IPS DF 6.9 (cell line): ENCODE measurements at regions not wholly inside any gene's neighbourhood (a gene's known extent, or its start where the extent isn't known, plus 50 kb on each side); places are given as distances from the start of the nearest gene placed in this dataset.

Experiments
- DNase-seq: peaks from one replicate; pipeline ENCODE4 v3.0.0-alpha.2; 2013; ENCODE audit warnings: low read depth, low spot score
- H3K27ac ChIP-seq: one replicate; pipeline ENCODE4 v1.5.1; 2013; ENCODE audit warnings: low read length, control low read depth
- H3K27me3 ChIP-seq: 2 replicates; pipeline ENCODE4 v1.6.1; 2013; ENCODE audit warnings: mild to moderate bottlenecking, low read length; ENCODE audit not compliant: control insufficient read depth, insufficient read depth
- H3K36me3 ChIP-seq: 2 replicates; pipeline ENCODE4 v1.6.1; 2013; ENCODE audit warnings: low read length; ENCODE audit not compliant: control insufficient read depth, insufficient read depth
- H3K4me1 ChIP-seq: 2 replicates; pipeline ENCODE4 v1.6.1; 2013; ENCODE audit warnings: low read length; ENCODE audit not compliant: control insufficient read depth, insufficient read depth
- H3K4me3 ChIP-seq: 2 replicates; pipeline ENCODE4 v1.5.1; 2013; ENCODE audit warnings: mild to moderate bottlenecking, low read length
- H3K9me3 ChIP-seq: 2 replicates; pipeline ENCODE4 v1.6.1; 2013; ENCODE audit warnings: low read length, inconsistent platforms; ENCODE audit not compliant: control insufficient read depth, insufficient read depth
- WGBS: extraction: QIAGEN DNeasy Blood & Tissue Kit; methylation state at CpG from one replicate; pipeline ENCODE4 v1.1.7; 2013; ENCODE audit warnings: mixed read lengths, missing lambda C conversion rate; ENCODE audit not compliant: insufficient read length, insufficient coverage; 5-methylcytosine and 5-hydroxymethylcytosine counted together

DNA sequence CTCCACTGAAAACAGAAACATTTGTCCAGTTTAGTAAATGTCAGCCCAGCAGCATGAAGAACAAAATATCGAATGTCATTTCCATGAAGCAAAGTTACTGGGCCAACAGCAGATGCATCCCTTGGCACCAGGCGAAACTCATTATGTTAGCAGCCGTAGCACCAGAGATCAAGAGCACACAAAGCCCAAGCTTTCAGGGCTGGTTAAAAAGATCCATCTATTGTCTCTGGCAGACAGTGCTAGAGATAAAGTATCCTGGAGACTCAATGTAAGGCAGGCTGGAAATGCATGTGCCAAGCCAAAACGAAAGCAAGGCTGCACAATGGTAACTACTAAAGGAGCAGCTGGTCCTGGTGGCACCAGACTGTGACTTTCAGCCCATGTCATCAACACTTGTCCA lies 120.3 kb upstream of the PLEKHG7 start:
- no peak for DNase-seq
- no peaks in the 10 kb centered on the region; the same call in 1 of the 2 replicates for H3K9me3 ChIP-seq
- H3K27ac ChIP-seq: no peak overlapping the region
- no peaks in the 10 kb centered on the region for H3K27me3 ChIP-seq
- H3K36me3 ChIP-seq: no peaks in the 10 kb centered on the region
- H3K4me3 ChIP-seq: no peak overlapping the region
- H3K4me1 ChIP-seq: no peaks in the 10 kb centered on the region
- no CpG with 5 or more reads among the region's 4 CpGs for WGBS

DNA sequence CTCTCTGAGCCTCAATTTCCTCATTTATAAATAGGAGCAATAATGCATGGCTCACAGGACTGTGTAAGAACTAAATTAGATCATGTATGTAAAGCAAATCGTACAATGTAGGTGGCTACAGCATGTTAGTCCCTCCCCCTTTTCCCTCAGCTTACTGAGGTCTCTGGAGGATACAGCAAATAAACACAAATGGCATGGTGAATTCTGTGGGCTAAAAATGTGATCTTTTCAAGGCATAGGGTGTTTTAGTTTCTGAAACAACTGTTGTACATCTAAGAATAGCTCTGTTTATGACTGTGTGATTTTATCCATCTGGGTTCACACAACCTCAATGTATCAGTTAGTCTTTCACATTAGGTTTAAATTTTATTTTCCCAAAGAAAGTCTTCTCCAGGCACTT lies 121.2 kb upstream of the PLEKHG7 start:
- no peak for DNase-seq
- Histone ChIP-seq H3K27ac (no peak overlapping the region), H3K4me1 (no peaks in the 10 kb centered on the region), H3K36me3 (no peaks in the 10 kb centered on the region), H3K4me3 (no peak overlapping the region), H3K9me3 (no peaks in the 10 kb centered on the region; the same call in 1 of the 2 replicates), H3K27me3 (no peaks in the 10 kb centered on the region)
- no CpG with 5 or more reads among the region's 1 CpG for WGBS

GRCh38 chr12:92574911-92575570 lies 127.7 kb upstream of the PLEKHG7 start:
- H3K27ac ChIP-seq: no peak overlapping the region
- no peak for DNase-seq
- H3K36me3 ChIP-seq: no peaks in the 10 kb centered on the region
- H3K4me1 ChIP-seq: no peaks in the 10 kb centered on the region
- H3K9me3 ChIP-seq: no peaks in the 10 kb centered on the region
- H3K27me3 ChIP-seq: no peaks in the 10 kb centered on the region
- no peak overlapping the region for H3K4me3 ChIP-seq
- WGBS: no CpG with 5 or more reads among the region's 6 CpGs

GRCh38 chr12:92574051-92574783 lies 128.6 kb upstream of the PLEKHG7 start:
- Histone ChIP-seq H3K27me3 (no peaks in the 10 kb centered on the region), H3K4me1 (no peaks in the 10 kb centered on the region), H3K9me3 (no peaks in the 10 kb centered on the region), H3K27ac (no peak overlapping the region), H3K4me3 (no peak overlapping the region), H3K36me3 (no peaks in the 10 kb centered on the region)
- no CpG with 5 or more reads among the region's 8 CpGs for WGBS
- no peak for DNase-seq

GRCh38 chr12:92573104-92573503 lies 129.7 kb upstream of the PLEKHG7 start:
- no peaks in the 10 kb centered on the region for H3K36me3 ChIP-seq
- no peak overlapping the region for H3K4me3 ChIP-seq
- H3K9me3 ChIP-seq: no peaks in the 10 kb centered on the region
- H3K4me1 ChIP-seq: no peaks in the 10 kb centered on the region
- no peaks in the 10 kb centered on the region for H3K27me3 ChIP-seq
- no CpG with 5 or more reads among the region's 4 CpGs for WGBS
- H3K27ac ChIP-seq: no peak overlapping the region
- no peak for DNase-seq

DNA sequence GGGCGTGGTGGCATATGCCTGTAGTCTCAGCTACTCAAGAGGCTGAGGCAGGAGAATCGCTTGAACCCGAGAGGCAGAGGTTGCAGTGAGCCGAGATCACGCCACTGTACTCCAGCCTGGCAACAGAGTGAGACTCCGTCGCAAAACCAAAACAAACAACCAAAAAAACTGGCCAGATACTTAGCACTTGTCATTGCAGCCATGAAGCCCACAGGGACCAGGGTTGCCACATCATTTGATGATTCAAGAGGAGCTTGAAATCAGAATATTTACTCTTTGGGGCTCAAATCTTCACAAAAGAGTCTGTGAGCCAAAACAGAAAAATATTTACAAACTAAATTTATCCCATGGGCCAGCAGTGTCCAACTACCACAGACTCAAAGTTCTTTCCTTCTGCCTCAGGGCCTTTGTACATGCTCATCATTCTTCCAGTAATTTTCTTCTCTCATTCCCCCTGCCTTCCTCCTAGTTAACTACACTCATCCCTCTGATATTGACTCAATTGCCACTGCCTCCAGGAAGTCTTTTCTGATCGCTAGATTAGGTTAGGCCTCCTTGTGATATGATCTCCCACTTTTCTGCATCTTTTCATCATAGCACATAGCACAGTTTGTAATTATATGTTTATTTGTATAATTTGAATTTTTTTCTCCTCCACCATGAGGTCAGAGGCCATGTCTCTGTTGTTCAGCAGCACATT lies 130.8 kb upstream of the PLEKHG7 start:
- Histone ChIP-seq H3K4me1 (no peaks in the 10 kb centered on the region), H3K4me3 (no peak overlapping the region), H3K27me3 (no peaks in the 10 kb centered on the region), H3K27ac (no peak overlapping the region), H3K36me3 (no peaks in the 10 kb centered on the region), H3K9me3 (no peaks in the 10 kb centered on the region)
- DNase-seq: no peak
- no CpG with 5 or more reads among the region's 8 CpGs for WGBS

DNA sequence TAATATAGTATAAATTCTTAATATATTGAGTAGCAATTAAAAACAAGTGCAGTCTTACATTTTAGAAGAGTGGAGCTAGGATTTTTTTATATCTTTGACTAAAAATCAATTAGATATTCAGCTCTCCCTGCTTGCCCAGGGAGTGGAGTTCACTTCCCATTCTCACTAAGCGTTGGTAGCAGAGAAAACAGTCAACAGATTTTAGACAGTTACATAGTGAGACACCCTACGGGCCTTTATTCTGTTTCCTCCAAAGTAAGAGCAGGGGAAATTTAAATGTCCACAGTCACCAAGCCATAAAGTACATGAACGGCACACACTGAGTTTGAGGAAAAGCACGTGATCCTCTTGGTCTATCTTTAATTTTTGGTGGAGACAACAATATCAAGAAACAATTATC lies 131.6 kb upstream of the PLEKHG7 start:
- no peak for DNase-seq
- WGBS: no CpG with 5 or more reads among the region's 4 CpGs
- Histone ChIP-seq H3K9me3 (no peaks in the 10 kb centered on the region), H3K4me3 (no peak overlapping the region), H3K36me3 (no peaks in the 10 kb centered on the region), H3K4me1 (no peaks in the 10 kb centered on the region), H3K27ac (no peak overlapping the region), H3K27me3 (no peaks in the 10 kb centered on the region)

DNA sequence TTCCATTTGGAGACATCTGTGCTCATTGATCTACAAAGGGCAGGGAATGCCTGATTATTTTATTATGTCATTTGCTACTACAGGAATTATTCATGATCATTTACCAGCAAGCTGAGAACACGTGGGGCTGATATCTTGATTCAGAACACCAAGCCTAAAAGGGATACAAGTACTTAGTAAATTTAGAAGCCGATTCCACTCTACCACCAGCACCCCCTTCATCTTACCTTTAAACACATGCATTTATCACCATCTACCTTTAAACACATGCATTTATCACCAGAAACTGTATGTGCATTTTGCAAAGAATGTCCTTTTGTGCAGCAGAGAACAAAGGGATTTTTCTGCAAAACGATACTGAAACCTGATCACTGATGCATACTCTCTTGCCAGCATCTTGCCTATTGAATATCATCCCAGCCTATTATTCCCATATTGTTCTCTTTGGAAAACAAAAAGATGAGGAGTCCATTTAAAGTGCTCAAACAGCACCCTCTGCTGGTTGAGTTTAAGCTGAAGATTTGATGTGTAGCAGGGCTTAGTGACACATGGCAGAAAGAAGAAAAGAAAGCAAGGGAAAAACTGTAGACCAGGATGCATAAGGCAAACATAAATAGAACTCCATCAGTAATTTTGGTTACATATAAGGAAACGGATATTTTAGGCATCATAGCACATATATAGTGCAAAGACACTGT lies 132.6 kb upstream of the PLEKHG7 start:
- DNase-seq: peak; percentile 54
- Histone ChIP-seq H3K4me3 (no peak overlapping the region), H3K36me3 (no peaks in the 10 kb centered on the region), H3K27me3 (no peaks in the 10 kb centered on the region), H3K9me3 (no peaks in the 10 kb centered on the region), H3K4me1 (no peaks in the 10 kb centered on the region), H3K27ac (no peak overlapping the region)
- WGBS: no CpG with 5 or more reads among the region's 4 CpGs

DNA sequence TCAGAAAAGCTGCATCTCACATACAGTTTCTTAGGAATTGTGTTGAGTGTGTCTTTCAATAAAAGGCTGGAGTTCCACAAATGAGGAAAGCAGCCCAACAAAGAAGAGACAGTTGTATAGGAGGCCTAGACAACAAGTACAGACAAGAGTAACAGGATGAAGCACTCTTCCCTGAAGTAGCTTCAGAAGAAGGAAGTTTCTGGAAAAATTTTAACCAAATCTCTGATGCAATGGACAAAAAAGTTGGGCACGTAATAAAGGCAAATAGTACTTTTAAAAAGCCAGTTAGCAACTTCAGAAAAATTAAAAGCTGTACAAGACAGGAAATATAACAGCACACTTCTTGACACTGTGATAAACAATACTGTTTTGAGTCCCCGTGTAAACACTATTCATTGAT lies 134.1 kb upstream of the PLEKHG7 start:
- Histone ChIP-seq H3K36me3 (no peaks in the 10 kb centered on the region), H3K9me3 (no peaks in the 10 kb centered on the region), H3K27me3 (no peaks in the 10 kb centered on the region), H3K4me1 (no peaks in the 10 kb centered on the region), H3K27ac (no peak overlapping the region), H3K4me3 (no peak overlapping the region)
- DNase-seq: no peak
- WGBS: no CpG with 5 or more reads among the region's 2 CpGs

DNA sequence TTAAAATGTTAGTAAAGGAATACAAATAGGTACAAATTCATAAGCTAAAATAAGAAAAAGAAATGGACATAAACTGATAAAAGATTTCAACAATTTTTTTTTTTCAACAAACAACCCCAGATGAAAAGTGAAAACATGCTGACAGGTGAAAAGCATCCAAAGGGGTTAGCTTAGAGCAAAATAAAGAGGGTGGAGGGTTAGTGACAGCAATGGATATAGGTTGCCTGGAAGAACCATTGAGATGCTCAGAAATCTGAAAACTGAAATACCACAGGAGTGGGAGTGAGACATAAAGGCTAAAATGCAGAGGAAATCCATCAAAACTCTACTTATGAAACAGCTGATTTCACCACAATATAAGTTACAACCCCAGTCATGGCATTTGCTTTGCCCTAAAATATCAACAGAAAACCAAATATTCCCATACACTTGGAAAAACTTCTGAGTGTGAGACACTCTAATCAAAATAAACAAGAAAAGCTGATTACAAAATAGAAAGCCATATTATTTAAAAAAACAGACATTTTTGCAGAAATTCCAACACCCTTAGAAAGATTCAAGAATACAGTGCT lies 136.3 kb upstream of the PLEKHG7 start:
- no peaks in the 10 kb centered on the region for H3K27me3 ChIP-seq
- no peaks in the 10 kb centered on the region for H3K9me3 ChIP-seq
- no peaks in the 10 kb centered on the region for H3K4me1 ChIP-seq
- no peak for DNase-seq
- no peak overlapping the region for H3K4me3 ChIP-seq
- no peaks in the 10 kb centered on the region for H3K36me3 ChIP-seq
- H3K27ac ChIP-seq: no peak overlapping the region
